Ishikawa (cell line): ENCODE measurements at regions not wholly inside any gene's neighbourhood (a gene's known extent, or its start where the extent isn't known, plus 50 kb on each side); places are given as distances from the start of the nearest gene placed in this dataset.

ENCODE experiments used
- EGR1 ChIP-seq: IDR thresholded peaks from 2 replicates; pipeline ENCODE4 v1.6.1; 2012
- EP300 ChIP-seq: IDR thresholded peaks from 2 replicates; pipeline ENCODE4 v1.6.1; 2012; ENCODE audit warnings: borderline replicate concordance
- MAX ChIP-seq: IDR thresholded peaks from 2 replicates; pipeline ENCODE4 v1.6.1; 2012
- RAD21 ChIP-seq: IDR thresholded peaks from 2 replicates; pipeline ENCODE4 v1.6.1; 2012; ENCODE audit warnings: low read depth

DNA sequence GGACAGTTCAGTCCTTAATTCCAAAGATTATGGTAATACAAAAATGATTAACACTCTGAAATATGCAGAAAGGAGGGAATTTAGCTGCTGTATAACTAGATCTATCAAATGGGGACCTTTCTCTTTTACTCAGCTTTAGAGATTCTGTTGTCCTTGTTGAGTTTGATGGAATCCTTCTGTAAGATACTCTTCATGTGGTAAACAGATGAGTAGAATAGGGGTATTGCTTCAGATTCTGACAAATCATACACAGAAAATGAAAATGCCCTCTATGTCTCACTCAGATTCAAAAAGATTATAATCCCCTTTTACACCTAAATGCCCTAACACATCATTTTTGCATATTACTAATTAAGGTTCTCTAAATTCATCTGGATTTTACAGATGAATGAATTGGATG lies 50.7 kb downstream of the ARHGAP35 start:
- TF ChIP-seq EP300 = no peak
- no peak for TF ChIP-seq EGR1
- no peak for TF ChIP-seq RAD21
- TF ChIP-seq MAX = no peak
